CD4-positive, CD25-positive, alpha-beta regulatory T cell (primary cell): ENCODE measurements at regions not wholly inside any gene's neighbourhood (a gene's known extent, or its start where the extent isn't known, plus 50 kb on each side); places are given as distances from the start of the nearest gene placed in this dataset.

Source experiments
- ATAC-seq, 2 donors: fragments of 150-1000 bp; cut with Tn5 transposase; one replicate each; pipeline ENCODE4 v1.10.0; 2021; ENCODE audit warnings: low read depth in 2 of 2, moderate number of reproducible peaks in 2 of 2, moderate library complexity in 1 of 2
- DNase-seq, 3 donors: peaks; one replicate each; pipeline versions ENCODE4 v3.0.0 to v3.0.0-alpha.2; 2012 to 2022; ENCODE audit warnings: mixed read lengths in 1 of 3
- H3K27ac ChIP-seq: one replicate; pipeline ENCODE4 v1.7.0; 2013; ENCODE audit warnings: mild to moderate bottlenecking, low read length; ENCODE audit not compliant: insufficient read depth, poor library complexity, severe bottlenecking
- H3K27me3 ChIP-seq: one replicate; pipeline ENCODE4 v1.7.0; 2013; ENCODE audit warnings: low read length; ENCODE audit not compliant: control insufficient read depth, insufficient read depth
- H3K36me3 ChIP-seq: one replicate; pipeline ENCODE4 v1.7.0; 2013; ENCODE audit warnings: mild to moderate bottlenecking, low read length, moderate library complexity; ENCODE audit not compliant: control insufficient read depth, insufficient read depth
- H3K4me1 ChIP-seq: 2 replicates; pipeline ENCODE4 v1.7.0; 2013; ENCODE audit warnings: mild to moderate bottlenecking, low read length; ENCODE audit not compliant: insufficient read depth, control insufficient read depth, poor library complexity, severe bottlenecking
- H3K4me3 ChIP-seq: one replicate; pipeline ENCODE4 v1.7.0; 2013; ENCODE audit warnings: low read depth, mild to moderate bottlenecking, low read length, moderate library complexity
- H3K9me3 ChIP-seq, 2 experiments: 1 replicate in 1 of 2; 2 replicates in 1 of 2; pipeline ENCODE4 v1.7.0; 2013; ENCODE audit warnings: low read length in 2 of 2, mild to moderate bottlenecking in 1 of 2, moderate library complexity in 1 of 2; ENCODE audit not compliant: control insufficient read depth in 2 of 2
- H3K27ac Mint-ChIP-seq, 3 donors: one replicate each; pipeline ENCODE4 v1.8.0; 2020 to 2022; ENCODE audit warnings: mild to moderate bottlenecking in 3 of 3, mixed read lengths in 3 of 3, moderate library complexity in 2 of 3
- H3K27me3 Mint-ChIP-seq: one replicate; pipeline ENCODE4 v1.8.0; 2022; ENCODE audit warnings: mild to moderate bottlenecking, mixed read lengths
- H3K36me3 Mint-ChIP-seq: one replicate; pipeline ENCODE4 v1.8.0; 2020; ENCODE audit warnings: mixed read lengths
- H3K4me1 Mint-ChIP-seq, 4 donors: one replicate each; pipeline ENCODE4 v1.8.0; 2020 to 2022; ENCODE audit warnings: mixed read lengths in 4 of 4, mild to moderate bottlenecking in 1 of 4
- H3K4me3 Mint-ChIP-seq, 4 donors: one replicate each; pipeline ENCODE4 v1.8.0; 2020 to 2022; ENCODE audit warnings: mild to moderate bottlenecking in 4 of 4, mixed read lengths in 4 of 4, moderate library complexity in 3 of 4
- H3K9me3 Mint-ChIP-seq, 7 donors: one replicate each; pipeline ENCODE4 v1.8.0; 2020 to 2022; ENCODE audit warnings: mixed read lengths in 7 of 7, mild to moderate bottlenecking in 3 of 7, moderate library complexity in 2 of 7

DNA sequence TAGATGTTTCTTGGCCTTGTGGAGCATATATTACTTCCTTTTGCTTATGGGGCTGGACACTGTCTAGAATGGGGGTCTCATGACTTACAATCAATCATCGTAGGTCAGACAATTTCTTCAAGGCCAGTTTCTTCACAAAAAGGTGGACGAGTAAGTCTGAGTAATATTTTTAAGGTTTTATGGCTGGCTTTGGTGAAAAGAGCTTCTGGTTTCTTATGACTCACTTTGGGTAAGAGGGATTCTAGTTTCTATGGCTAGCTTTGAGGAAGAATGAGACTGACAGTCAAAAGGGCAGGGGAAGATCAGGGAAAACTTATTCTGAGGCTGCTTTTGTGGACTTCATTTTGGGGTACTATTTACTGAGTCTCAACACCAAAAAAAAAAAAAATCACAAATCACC is 2067.2 kb upstream of the C9orf72 start:
- no peak for ATAC-seq

GRCh38 chr9:29644514-29644913 is 2071.2 kb upstream of the C9orf72 start:
- H3K4me3 Mint-ChIP-seq, result no peak overlapping the region
- H3K36me3 Mint-ChIP-seq, result no peaks in the 10 kb centered on the region
- no peaks in the 10 kb centered on the region for H3K4me1 ChIP-seq
- no peaks in the 10 kb centered on the region for H3K27me3 Mint-ChIP-seq
- H3K4me3 ChIP-seq, result no peak overlapping the region
- no peak overlapping the region for H3K27ac ChIP-seq
- ATAC-seq (no peak), DNase-seq (no peak)
- no peaks in the 10 kb centered on the region for H3K36me3 ChIP-seq
- H3K4me1 Mint-ChIP-seq, result no peaks in the 10 kb centered on the region
- H3K9me3 ChIP-seq, result no peaks in the 10 kb centered on the region
- peaks cover 0 to 4% (median under 1%) of the 10 kb centered on the region in 7 donors for H3K9me3 Mint-ChIP-seq
- H3K27ac Mint-ChIP-seq, result no peak overlapping the region
- H3K27me3 ChIP-seq, result no peaks in the 10 kb centered on the region

More for the DNA sequence above, 2067.2 kb upstream of the C9orf72 start:
- Histone ChIP-seq H3K36me3 (no peaks in the 10 kb centered on the region), H3K27me3 (no peaks in the 10 kb centered on the region), H3K4me1 (no peaks in the 10 kb centered on the region), H3K27ac (no peak overlapping the region), H3K4me3 (no peak overlapping the region), H3K9me3 (no peaks in the 10 kb centered on the region)
- Mint-ChIP-seq H3K4me1 (no peaks in the 10 kb centered on the region), H3K9me3 (peaks cover 0 to 4% (median 0%) of the 10 kb centered on the region in 7 donors), H3K4me3 (no peak overlapping the region), H3K27ac (no peak overlapping the region), H3K36me3 (no peaks in the 10 kb centered on the region), H3K27me3 (no peaks in the 10 kb centered on the region)
- no peak for DNase-seq

GRCh38 chr9:29647451-29647850 is 2074.2 kb upstream of the C9orf72 start:
- Mint-ChIP-seq H3K36me3 (no peaks in the 10 kb centered on the region), H3K9me3 (peaks cover 0 to 4% (median 1%) of the 10 kb centered on the region in 7 donors), H3K27me3 (no peaks in the 10 kb centered on the region), H3K4me3 (no peak overlapping the region), H3K27ac (no peak overlapping the region), H3K4me1 (no peaks in the 10 kb centered on the region)
- DNase-seq (no peak), ATAC-seq (no peak)
- Histone ChIP-seq H3K27me3 (no peaks in the 10 kb centered on the region), H3K27ac (no peak overlapping the region), H3K36me3 (no peaks in the 10 kb centered on the region), H3K4me3 (no peak overlapping the region), H3K9me3 (no peaks in the 10 kb centered on the region), H3K4me1 (no peaks in the 10 kb centered on the region)

DNA sequence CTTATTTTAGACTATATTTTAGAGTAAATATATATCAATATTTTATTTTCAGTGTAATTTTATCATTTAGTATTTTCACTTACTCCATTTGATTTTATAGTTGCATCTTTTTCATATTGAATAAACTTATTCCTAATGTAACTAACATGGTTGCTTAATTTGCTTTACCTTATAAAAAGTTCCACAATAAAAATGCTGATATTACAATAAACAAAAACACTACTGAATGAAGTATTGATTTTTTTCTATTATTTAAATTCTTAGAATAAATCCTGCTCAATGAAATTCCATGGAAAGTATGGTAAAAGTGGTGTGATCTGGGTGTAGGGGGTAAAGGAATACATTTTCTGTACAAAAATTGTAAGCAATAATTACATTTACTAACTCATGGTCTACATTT is 2074.9 kb upstream of the C9orf72 start:
- no peaks in the 10 kb centered on the region for H3K36me3 ChIP-seq
- Mint-ChIP-seq H3K27me3 (no peaks in the 10 kb centered on the region), H3K9me3 (peaks cover 0 to 3% (median 0%) of the 10 kb centered on the region in 7 donors), H3K4me1 (no peaks in the 10 kb centered on the region), H3K27ac (no peak overlapping the region), H3K4me3 (no peak overlapping the region), H3K36me3 (no peaks in the 10 kb centered on the region)
- no peak overlapping the region for H3K27ac ChIP-seq
- no peaks in the 10 kb centered on the region for H3K9me3 ChIP-seq
- DNase-seq (no peak), ATAC-seq (no peak)
- H3K4me1 ChIP-seq, result no peaks in the 10 kb centered on the region
- no peaks in the 10 kb centered on the region for H3K27me3 ChIP-seq
- no peak overlapping the region for H3K4me3 ChIP-seq

DNA sequence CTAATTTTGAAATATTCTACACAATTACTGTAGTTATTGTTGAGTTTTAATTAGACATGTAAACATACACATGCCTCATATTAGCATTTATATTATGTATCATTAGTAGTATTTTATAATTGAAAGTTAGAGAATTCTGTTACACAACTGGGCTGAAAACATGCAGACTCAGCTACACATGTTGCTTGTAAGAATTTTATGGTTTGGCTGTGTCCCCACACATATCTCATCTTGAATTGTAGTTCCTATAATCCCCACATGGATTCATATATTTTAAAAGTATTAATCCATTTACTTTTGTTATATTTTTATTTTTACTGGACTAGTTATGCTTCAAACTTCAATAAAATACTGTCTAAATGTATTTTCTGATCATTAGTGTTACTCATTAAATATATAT is 2075.3 kb upstream of the C9orf72 start:
- no peaks in the 10 kb centered on the region for H3K27me3 Mint-ChIP-seq
- H3K27me3 ChIP-seq, result no peaks in the 10 kb centered on the region

GRCh38 chr9:29656641-29657406 is 2083.5 kb upstream of the C9orf72 start:
- ATAC-seq, result no peak
- peaks cover 3 to 12% (median 7%) of the 10 kb centered on the region in 7 donors for H3K9me3 Mint-ChIP-seq
- no peaks in the 10 kb centered on the region for H3K36me3 Mint-ChIP-seq

More for the DNA sequence above, 2075.3 kb upstream of the C9orf72 start:
- no peaks in the 10 kb centered on the region for H3K9me3 ChIP-seq
- Mint-ChIP-seq H3K36me3 (no peaks in the 10 kb centered on the region), H3K4me1 (no peaks in the 10 kb centered on the region), H3K4me3 (no peak overlapping the region), H3K9me3 (peaks cover 0 to 4% (median 2%) of the 10 kb centered on the region in 7 donors), H3K27ac (no peak overlapping the region)
- H3K27ac ChIP-seq, result no peak overlapping the region
- H3K36me3 ChIP-seq, result no peaks in the 10 kb centered on the region
- DNase-seq, result no peak
- H3K4me1 ChIP-seq, result no peaks in the 10 kb centered on the region
- no peak overlapping the region for H3K4me3 ChIP-seq
- ATAC-seq, result no peak

DNA sequence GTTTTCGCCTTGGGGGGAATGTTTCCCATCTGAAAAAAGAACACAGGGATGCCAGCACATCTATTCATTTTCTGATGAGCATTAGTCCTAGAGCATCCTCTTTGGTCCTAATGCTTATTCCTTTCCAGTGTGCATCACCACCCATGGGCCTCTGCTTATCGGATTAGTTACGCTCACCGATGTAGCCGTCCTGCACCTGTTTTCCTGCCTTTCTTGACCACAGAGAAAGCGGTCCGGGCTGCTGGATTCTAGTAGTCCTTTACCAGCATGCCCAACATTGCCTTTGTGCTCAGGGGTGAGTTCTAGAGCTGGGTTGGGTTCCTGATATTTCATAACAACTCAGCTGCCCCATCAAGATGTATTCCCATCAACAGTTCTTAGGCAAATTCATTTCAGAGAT is 2084.5 kb upstream of the C9orf72 start:
- no peaks in the 10 kb centered on the region for H3K4me1 ChIP-seq
- no peak overlapping the region for H3K4me3 ChIP-seq
- Mint-ChIP-seq H3K4me1 (no peaks in the 10 kb centered on the region), H3K27me3 (no peaks in the 10 kb centered on the region), H3K4me3 (no peak overlapping the region), H3K27ac (no peak overlapping the region), H3K36me3 (no peaks in the 10 kb centered on the region), H3K9me3 (peaks cover 3 to 12% (median 7%) of the 10 kb centered on the region in 7 donors)
- peaks cover 0 to 3% of the 10 kb centered on the region in 2 experiments for H3K9me3 ChIP-seq
- H3K27me3 ChIP-seq, result no peaks in the 10 kb centered on the region
- no peak for ATAC-seq
- no peaks in the 10 kb centered on the region for H3K36me3 ChIP-seq
- H3K27ac ChIP-seq, result no peak overlapping the region
- no peak for DNase-seq

More at GRCh38 chr9:29656641-29657406, 2083.5 kb upstream of the C9orf72 start:
- Histone ChIP-seq H3K9me3 (peaks cover 0 to 3% of the 10 kb centered on the region in 2 experiments), H3K4me1 (no peaks in the 10 kb centered on the region), H3K27me3 (no peaks in the 10 kb centered on the region), H3K4me3 (no peak overlapping the region), H3K36me3 (no peaks in the 10 kb centered on the region), H3K27ac (no peak overlapping the region)
- no peak for DNase-seq
- Mint-ChIP-seq H3K27ac (no peak overlapping the region), H3K27me3 (no peaks in the 10 kb centered on the region), H3K4me1 (no peaks in the 10 kb centered on the region), H3K4me3 (no peak overlapping the region)

- no peak for DNase-seq
- H3K4me3 ChIP-seq, result no peak overlapping the region
- no peaks in the 10 kb centered on the region for H3K27me3 Mint-ChIP-seq
- no peaks in the 10 kb centered on the region for H3K4me1 Mint-ChIP-seq
- no peaks in the 10 kb centered on the region for H3K4me1 ChIP-seq
- peaks cover 0 to 3% of the 10 kb centered on the region in 2 experiments for H3K9me3 ChIP-seq
- H3K36me3 Mint-ChIP-seq, result no peaks in the 10 kb centered on the region
- ATAC-seq, result no peak
- H3K27ac Mint-ChIP-seq, result no peak overlapping the region
- no peaks in the 10 kb centered on the region for H3K27me3 ChIP-seq
- no peaks in the 10 kb centered on the region for H3K36me3 ChIP-seq
- H3K27ac ChIP-seq, result no peak overlapping the region
- no peak overlapping the region for H3K4me3 Mint-ChIP-seq
- H3K9me3 Mint-ChIP-seq, result peaks cover 2 to 10% (median 8%) of the 10 kb centered on the region in 7 donors
Observed at GRCh38 chr9:29659014-29659413, 2085.7 kb upstream of the C9orf72 start.
